SK-N-SH (cell line): ENCODE measurements at regions not wholly inside any gene's neighbourhood (a gene's known extent, or its start where the extent isn't known, plus 50 kb on each side); places are given as distances from the start of the nearest gene placed in this dataset.

Source experiments
- ELF1 ChIP-seq: IDR thresholded peaks from 2 replicates; pipeline ENCODE4 v1.4.0; 2012
- EP300 ChIP-seq, 2 experiments: IDR thresholded peaks; 2 replicates each; pipeline versions ENCODE4 v1.4.0 to v1.6.1; 2012; ENCODE audit warnings: borderline replicate concordance in 1 of 2, low read depth in 1 of 2, low read length in 1 of 2
- EZH2phosphoT487 ChIP-seq: fragments of 200-600 bp; sonication (generic); IDR thresholded peaks from 2 replicates; pipeline ENCODE4 v1.6.1; 2017; ENCODE audit warnings: low read depth, mixed run types, mild to moderate bottlenecking, antibody characterized with exemption, moderate library complexity, borderline replicate concordance
- FOSL2 ChIP-seq: IDR thresholded peaks from 2 replicates; pipeline ENCODE4 v1.4.0; 2012; ENCODE audit warnings: low read depth, mild to moderate bottlenecking, moderate library complexity, borderline replicate concordance
- GATA2 ChIP-seq: sonication (generic); formaldehyde crosslinking; IDR thresholded peaks from 2 replicates; pipeline ENCODE4 v1.5.0; 2020; ENCODE audit warnings: mild to moderate bottlenecking, missing genetic modification reagents
- JUND ChIP-seq: IDR thresholded peaks from 2 replicates; pipeline ENCODE4 v1.4.0; 2012
- POLR2AphosphoS5 ChIP-seq: IDR thresholded peaks from 2 replicates; pipeline ENCODE4 v1.6.1; 2012; ENCODE audit warnings: low read depth, low read length
- REST ChIP-seq: IDR thresholded peaks from 2 replicates; pipeline ENCODE4 v1.6.1; 2012; ENCODE audit warnings: mild to moderate bottlenecking, low read depth, low read length, moderate library complexity
- RFX5 ChIP-seq: IDR thresholded peaks from 2 replicates; pipeline ENCODE4 v1.6.1; 2012; ENCODE audit warnings: mild to moderate bottlenecking, improper control_type of control experiment, low read length
- YY1 ChIP-seq: IDR thresholded peaks from 2 replicates; pipeline ENCODE4 v1.4.0; 2012; ENCODE audit warnings: low read depth, mild to moderate bottlenecking
- TF ChIP-seq, protein P1 (sequence below): fragments of 200-600 bp; sonication (generic); IDR thresholded peaks from 2 replicates; pipeline ENCODE4 v1.6.1; 2017; ENCODE audit warnings: antibody characterized with exemption, mild to moderate bottlenecking, moderate library complexity

DNA sequence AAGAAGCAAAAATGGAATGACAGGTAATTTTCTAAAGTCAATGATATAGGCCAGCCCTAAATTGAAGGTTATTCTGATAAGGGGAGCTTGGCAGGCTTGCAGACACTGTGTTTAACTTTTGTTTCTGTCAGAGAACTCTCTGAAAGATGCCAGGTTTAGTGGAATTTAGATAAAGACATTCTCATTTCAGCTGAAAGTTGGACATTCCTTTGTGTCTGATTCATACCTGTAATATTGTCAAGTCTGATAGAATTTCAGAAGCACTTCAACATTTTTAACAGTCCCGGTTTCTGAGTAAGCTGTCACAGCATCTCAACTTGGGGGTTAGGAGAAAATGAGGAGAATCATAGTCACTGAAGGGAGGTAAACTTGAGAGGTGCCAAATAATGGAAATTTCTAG lies 84.0 kb downstream of the DIPK2A start:
- TF ChIP-seq EP300 (IDR thresholded peaks at IDR 0.05; ENCODE audit: borderline replicate concordance in 1 of 2, low read depth in 1 of 2, low read length in 1 of 2) (no peak), RFX5 (no peak), GATA2 (CRISPR knock-in tag) (no peak), YY1 (no peak), POLR2AphosphoS5 (no peak), ELF1 (no peak), JUND (no peak), REST (no peak), FOSL2 (no peak), EZH2phosphoT487 (no peak)
- TF ChIP-seq, protein P1, sequence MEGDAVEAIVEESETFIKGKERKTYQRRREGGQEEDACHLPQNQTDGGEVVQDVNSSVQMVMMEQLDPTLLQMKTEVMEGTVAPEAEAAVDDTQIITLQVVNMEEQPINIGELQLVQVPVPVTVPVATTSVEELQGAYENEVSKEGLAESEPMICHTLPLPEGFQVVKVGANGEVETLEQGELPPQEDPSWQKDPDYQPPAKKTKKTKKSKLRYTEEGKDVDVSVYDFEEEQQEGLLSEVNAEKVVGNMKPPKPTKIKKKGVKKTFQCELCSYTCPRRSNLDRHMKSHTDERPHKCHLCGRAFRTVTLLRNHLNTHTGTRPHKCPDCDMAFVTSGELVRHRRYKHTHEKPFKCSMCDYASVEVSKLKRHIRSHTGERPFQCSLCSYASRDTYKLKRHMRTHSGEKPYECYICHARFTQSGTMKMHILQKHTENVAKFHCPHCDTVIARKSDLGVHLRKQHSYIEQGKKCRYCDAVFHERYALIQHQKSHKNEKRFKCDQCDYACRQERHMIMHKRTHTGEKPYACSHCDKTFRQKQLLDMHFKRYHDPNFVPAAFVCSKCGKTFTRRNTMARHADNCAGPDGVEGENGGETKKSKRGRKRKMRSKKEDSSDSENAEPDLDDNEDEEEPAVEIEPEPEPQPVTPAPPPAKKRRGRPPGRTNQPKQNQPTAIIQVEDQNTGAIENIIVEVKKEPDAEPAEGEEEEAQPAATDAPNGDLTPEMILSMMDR: no peak
